Activated CD4-positive, alpha-beta T cell treated with anti-CD3 and anti-CD28 coated beads, Interleukin-2, amount 50 U/mL, for 4 hours (primary cell): ENCODE measurements at regions not wholly inside any gene's neighbourhood (a gene's known extent, or its start where the extent isn't known, plus 50 kb on each side); places are given as distances from the start of the nearest gene placed in this dataset.
"Not testable (repeated sequence)": the region's sequence is repeated elsewhere in the genome, so short reads cannot be mapped to it uniquely, and the experiment has no call there.

Experiments
- DNase-seq, 2 experiments: peaks; one replicate each; pipeline ENCODE4 v3.0.0-alpha.2; 2020

- DNase-seq = no peak
These were observed 239.2 kb upstream of the SLITRK1 start for GRCh38 chr13:84121456-84121855.

- DNase-seq = no peak
These were observed 236.7 kb upstream of the SLITRK1 start for GRCh38 chr13:84118839-84119409.

GRCh38 chr13:84098273-84098672 is 216.0 kb upstream of the SLITRK1 start:
- DNase-seq = no peak

GRCh38 chr13:84097148-84097547 is 214.9 kb upstream of the SLITRK1 start:
- DNase-seq = no peak

- DNase-seq = no peak
These were observed 213.9 kb upstream of the SLITRK1 start for GRCh38 chr13:84096216-84096615.

- DNase-seq = no peak
These were observed 206.7 kb upstream of the SLITRK1 start for GRCh38 chr13:84088996-84089395.

GRCh38 chr13:84086847-84087162 is 204.5 kb upstream of the SLITRK1 start:
- no peak for DNase-seq

GRCh38 chr13:84086098-84086846 is 204.0 kb upstream of the SLITRK1 start:
- DNase-seq = not testable (repeated sequence)

- no peak for DNase-seq
These were observed 200.2 kb upstream of the SLITRK1 start for GRCh38 chr13:84082462-84082861.

GRCh38 chr13:84080748-84081530 is 198.7 kb upstream of the SLITRK1 start:
- DNase-seq = no peak

- no peak for DNase-seq
These were observed 195.0 kb upstream of the SLITRK1 start for GRCh38 chr13:84077271-84077670.

GRCh38 chr13:84076280-84076679 is 194.0 kb upstream of the SLITRK1 start:
- no peak for DNase-seq

GRCh38 chr13:84050536-84050935 is 168.3 kb upstream of the SLITRK1 start:
- DNase-seq = no peak

GRCh38 chr13:84049443-84050219 is 167.4 kb upstream of the SLITRK1 start:
- DNase-seq = no peak

GRCh38 chr13:84044805-84045204 is 162.5 kb upstream of the SLITRK1 start:
- no peak for DNase-seq

GRCh38 chr13:84038001-84038400 is 155.7 kb upstream of the SLITRK1 start:
- no peak for DNase-seq

GRCh38 chr13:84032116-84032515 is 149.8 kb upstream of the SLITRK1 start:
- DNase-seq = no peak

GRCh38 chr13:84031120-84031519 is 148.8 kb upstream of the SLITRK1 start:
- DNase-seq = no peak

- no peak for DNase-seq
These were observed 147.1 kb upstream of the SLITRK1 start for GRCh38 chr13:84029396-84029795.

GRCh38 chr13:84025824-84026223 is 143.6 kb upstream of the SLITRK1 start:
- DNase-seq = no peak

GRCh38 chr13:83996415-83996814 is 114.1 kb upstream of the SLITRK1 start:
- no peak for DNase-seq

GRCh38 chr13:83995930-83996329 is 113.7 kb upstream of the SLITRK1 start:
- DNase-seq = no peak
